ENCODE measurements at regions not wholly inside any gene's neighbourhood (a gene's known extent, or its start where the extent isn't known, plus 50 kb on each side); places are given as distances from the start of the nearest gene placed in this dataset.
A peak's percentile ranks its signal among the peaks of the same experiment; 100 is the strongest.

- Histone ChIP-seq H3K36me3 (ENCODE audit: control insufficient read depth, insufficient read depth, low read length) (no peaks in the 10 kb centered on the region), H3K27me3 (ENCODE audit: control insufficient read depth, insufficient read depth, low read length) (peaks cover 2% of the 10 kb centered on the region), H3K4me3 (ENCODE audit: low read depth, low read length) (no peak overlapping the region)
- peak; percentile 71 for TF ChIP-seq CTCF (IDR thresholded peaks at IDR 0.05; ENCODE audit: insufficient read depth, low read length, poor library complexity, severe bottlenecking)
- DNase-seq (ENCODE audit: low read depth) = no peak
Observed at GRCh38 chr2:235135990-235136561, 184.3 kb downstream of the SH3BP4 start.

- H3K27me3 ChIP-seq (ENCODE audit: control insufficient read depth, insufficient read depth, low read length) = peaks cover 4% of the 10 kb centered on the region
- DNase-seq (ENCODE audit: low read depth) = no peak
- no peak for TF ChIP-seq CTCF (IDR thresholded peaks at IDR 0.05; ENCODE audit: insufficient read depth, low read length, poor library complexity, severe bottlenecking)
- no peak overlapping the region for H3K4me3 ChIP-seq (ENCODE audit: low read depth, low read length)
- no peaks in the 10 kb centered on the region for H3K36me3 ChIP-seq (ENCODE audit: control insufficient read depth, insufficient read depth, low read length)
Observed at GRCh38 chr2:235138339-235138738, 186.5 kb downstream of the SH3BP4 start.

GRCh38 chr2:235139956-235140800, 188.4 kb downstream of the SH3BP4 start:
- Histone ChIP-seq H3K4me3 (ENCODE audit: low read depth, low read length) (no peak overlapping the region), H3K27me3 (ENCODE audit: control insufficient read depth, insufficient read depth, low read length) (peaks cover 2% of the 10 kb centered on the region), H3K36me3 (ENCODE audit: control insufficient read depth, insufficient read depth, low read length) (no peaks in the 10 kb centered on the region)
- DNase-seq (ENCODE audit: low read depth) = no peak
- no peak for TF ChIP-seq CTCF (IDR thresholded peaks at IDR 0.05; ENCODE audit: insufficient read depth, low read length, poor library complexity, severe bottlenecking)

- H3K27me3 ChIP-seq (ENCODE audit: control insufficient read depth, insufficient read depth, low read length) = peaks cover 2% of the 10 kb centered on the region
- TF ChIP-seq CTCF (IDR thresholded peaks at IDR 0.05; ENCODE audit: insufficient read depth, low read length, poor library complexity, severe bottlenecking) = no peak
- no peak overlapping the region for H3K4me3 ChIP-seq (ENCODE audit: low read depth, low read length)
- H3K36me3 ChIP-seq (ENCODE audit: control insufficient read depth, insufficient read depth, low read length) = no peaks in the 10 kb centered on the region
- no peak for DNase-seq (ENCODE audit: low read depth)
Observed at GRCh38 chr2:235140801-235141081, 188.9 kb downstream of the SH3BP4 start.

GRCh38 chr2:235141411-235142128, 189.8 kb downstream of the SH3BP4 start:
- H3K4me3 ChIP-seq (ENCODE audit: low read depth, low read length) = no peak overlapping the region
- DNase-seq (ENCODE audit: low read depth) = no peak
- no peak for TF ChIP-seq CTCF (IDR thresholded peaks at IDR 0.05; ENCODE audit: insufficient read depth, low read length, poor library complexity, severe bottlenecking)
- H3K27me3 ChIP-seq (ENCODE audit: control insufficient read depth, insufficient read depth, low read length) = peaks cover 2% of the 10 kb centered on the region
- H3K36me3 ChIP-seq (ENCODE audit: control insufficient read depth, insufficient read depth, low read length) = no peaks in the 10 kb centered on the region

All from kidney epithelial cell (primary cell).